Activated CD4-positive, alpha-beta memory T cell treated with anti-CD3 and anti-CD28 coated beads, Interleukin-2, amount 10 ng/mL, durations not matched to agents 7 days and 5 days (primary cell): ENCODE measurements at regions not wholly inside any gene's neighbourhood (a gene's known extent, or its start where the extent isn't known, plus 50 kb on each side); places are given as distances from the start of the nearest gene placed in this dataset.

Source experiments
- CTCF ChIA-PET: fragments of 350-600 bp; sonication (Branson Sonifier 250); formaldehyde crosslinking; loops from one replicate; lab custom pipeline; 2021; ENCODE audit warnings: antibody characterized with exemption, inconsistent platforms; lab: Charles Lee
- POLR2A ChIA-PET: fragments of 350-600 bp; sonication (Branson Sonifier 250); formaldehyde crosslinking; loops from one replicate; lab custom pipeline; 2021; ENCODE audit warnings: antibody characterized with exemption; lab: Charles Lee
- DNase-seq: peaks from one replicate; pipeline ENCODE4 v3.0.0-alpha.2; 2020
- H3K27ac Mint-ChIP-seq: one replicate; pipeline ENCODE4 v1.8.0; 2021; ENCODE audit warnings: mild to moderate bottlenecking, mixed read lengths
- H3K27me3 Mint-ChIP-seq: one replicate; pipeline ENCODE4 v1.8.0; 2021; ENCODE audit warnings: mixed read lengths
- H3K36me3 Mint-ChIP-seq: one replicate; pipeline ENCODE4 v1.8.0; 2021; ENCODE audit warnings: low read depth, mixed read lengths
- H3K4me1 Mint-ChIP-seq: one replicate; pipeline ENCODE4 v1.8.0; 2021; ENCODE audit warnings: mixed read lengths
- H3K4me3 Mint-ChIP-seq: one replicate; pipeline ENCODE4 v1.8.0; 2021; ENCODE audit warnings: mild to moderate bottlenecking, mixed read lengths
- H3K9me3 Mint-ChIP-seq: one replicate; pipeline ENCODE4 v1.8.0; 2021; ENCODE audit warnings: mixed read lengths

GRCh38 chr6:106000935-106001334 is 85.2 kb upstream of the PRDM1 start:
- no peak overlapping the region for H3K27ac Mint-ChIP-seq
- H3K36me3 Mint-ChIP-seq = peaks cover 7% of the 10 kb centered on the region
- ChIA-PET POLR2A (interaction anchor here (1.0 kb wide), 1 partner anchor 9 kb away, joined by 4 read pairs; no protein-coding TSS in a partner anchor), CTCF (no interaction called here)
- peaks cover 9% of the 10 kb centered on the region for H3K27me3 Mint-ChIP-seq
- H3K9me3 Mint-ChIP-seq = no peaks in the 10 kb centered on the region
- H3K4me1 Mint-ChIP-seq = peaks cover 23% of the 10 kb centered on the region
- DNase-seq = no peak
- H3K4me3 Mint-ChIP-seq = no peak overlapping the region

GRCh38 chr6:105997482-105997881 is 88.7 kb upstream of the PRDM1 start:
- H3K9me3 Mint-ChIP-seq = no peaks in the 10 kb centered on the region
- ChIA-PET CTCF (no interaction called here), POLR2A (interaction anchor here (10.2 kb wide), 1 partner anchor 17 kb away, joined by 323 read pairs; no protein-coding TSS in a partner anchor)
- H3K4me1 Mint-ChIP-seq = peaks cover 40% of the 10 kb centered on the region
- H3K36me3 Mint-ChIP-seq = no peaks in the 10 kb centered on the region
- H3K4me3 Mint-ChIP-seq = no peak overlapping the region
- peaks cover 7% of the 10 kb centered on the region for H3K27me3 Mint-ChIP-seq
- no peak for DNase-seq
- H3K27ac Mint-ChIP-seq = no peak overlapping the region

GRCh38 chr6:105995391-105995865 is 90.7 kb upstream of the PRDM1 start:
- ChIA-PET CTCF (interaction anchor here (1.1 to 6.7 kb wide), 9 partner anchors 13 to 511 kb away, joined by 3 to 80 read pairs (median 7); partner anchors contain the start of gene PRDM1), POLR2A (interaction anchor here (0.7 to 10.2 kb wide), 19 partner anchors 15 to 512 kb away, joined by 3 to 323 read pairs (median 5); partner anchors contain the start of genes ATG5 and PRDM1)
- peaks cover 4% of the 10 kb centered on the region for H3K27me3 Mint-ChIP-seq
- peaks cover 52% of the 10 kb centered on the region for H3K4me1 Mint-ChIP-seq
- peak overlapping the region; percentile 87 for H3K4me3 Mint-ChIP-seq
- peak overlapping the region; percentile 74 for H3K27ac Mint-ChIP-seq
- H3K9me3 Mint-ChIP-seq = no peaks in the 10 kb centered on the region
- DNase-seq = no peak
- peaks cover 1% of the 10 kb centered on the region for H3K36me3 Mint-ChIP-seq

- POLR2A ChIA-PET = interaction anchor here (0.7 to 10.2 kb wide), 28 partner anchors 9 to 541 kb away, joined by 3 to 323 read pairs (median 6); partner anchors contain the start of genes ATG5 and PRDM1
- Mint-ChIP-seq H3K4me1 (peaks cover 58% of the 10 kb centered on the region), H3K36me3 (peaks cover 4% of the 10 kb centered on the region)
Measured at GRCh38 chr6:105994591-105995390, 91.3 kb upstream of the PRDM1 start.

GRCh38 chr6:105994118-105994590 is 92.0 kb upstream of the PRDM1 start:
- Mint-ChIP-seq H3K36me3 (peaks cover 4% of the 10 kb centered on the region), H3K4me3 (peak overlapping the region; percentile 87), H3K4me1 (peaks cover 62% of the 10 kb centered on the region), H3K9me3 (no peaks in the 10 kb centered on the region), H3K27me3 (peaks cover 5% of the 10 kb centered on the region), H3K27ac (peak overlapping the region; percentile 74)
- CTCF ChIA-PET = interaction anchor here (0.8 to 6.7 kb wide), 18 partner anchors 9 to 261 kb away, joined by 3 to 80 read pairs (median 6); partner anchors contain the start of gene PRDM1
- POLR2A ChIA-PET = interaction anchor here (0.9 to 10.2 kb wide), 26 partner anchors 10 to 591 kb away, joined by 3 to 323 read pairs (median 6); partner anchors contain the start of genes ATG5, PRDM1 and PREP
- DNase-seq = peak; percentile 72

More at GRCh38 chr6:105994591-105995390, 91.3 kb upstream of the PRDM1 start:
- Mint-ChIP-seq H3K9me3 (no peaks in the 10 kb centered on the region), H3K27ac (peak overlapping the region; percentile 74), H3K27me3 (peaks cover 5% of the 10 kb centered on the region), H3K4me3 (peak overlapping the region; percentile 87)
- peak; percentile 65 for DNase-seq
- CTCF ChIA-PET = interaction anchor here (1.0 to 6.7 kb wide), 17 partner anchors 9 to 511 kb away, joined by 3 to 80 read pairs (median 6); partner anchors contain the start of gene PRDM1

DNA sequence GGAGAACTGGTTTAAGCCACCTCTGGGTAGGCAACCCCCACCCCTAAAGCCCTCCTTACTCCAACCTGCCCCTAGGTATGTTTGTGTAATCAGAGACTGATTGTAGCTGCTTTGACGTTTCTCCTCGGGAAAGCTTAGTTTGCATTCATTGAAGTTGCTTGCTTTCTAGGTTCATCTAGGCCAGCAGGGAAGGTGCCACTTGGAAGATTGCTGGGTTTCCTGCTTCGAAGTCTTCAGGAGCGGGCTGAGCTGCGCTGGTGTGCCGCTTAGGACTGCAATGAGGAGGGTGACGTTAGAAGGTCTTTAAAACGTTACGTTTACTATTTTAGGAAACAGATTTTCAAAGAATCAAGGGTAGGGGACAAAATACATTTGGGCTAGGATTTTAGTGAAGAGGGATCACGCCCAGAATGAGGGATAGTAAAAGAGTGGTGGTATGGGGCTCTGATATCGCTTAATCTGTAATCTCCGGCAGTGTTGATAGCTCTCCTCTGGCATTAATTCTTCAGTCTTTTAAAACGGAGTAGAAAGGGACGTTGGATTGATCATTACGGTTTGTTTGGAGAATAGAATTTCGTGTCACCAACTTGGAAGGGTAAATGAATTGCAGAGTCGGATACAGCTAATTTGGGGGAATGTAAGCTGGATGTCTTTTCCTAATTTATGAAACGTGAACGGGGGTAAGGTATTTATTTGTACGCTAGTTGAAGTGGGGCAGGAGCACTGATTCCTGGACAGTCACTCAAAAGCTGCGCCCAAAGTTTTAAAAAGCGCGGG is 92.6 kb upstream of the PRDM1 start:
- Mint-ChIP-seq H3K4me3 (peak overlapping the region; percentile 87), H3K27ac (peak overlapping the region; percentile 74), H3K36me3 (peaks cover 4% of the 10 kb centered on the region), H3K27me3 (peaks cover 5% of the 10 kb centered on the region), H3K9me3 (no peaks in the 10 kb centered on the region), H3K4me1 (peaks cover 62% of the 10 kb centered on the region)
- ChIA-PET CTCF (interaction anchor here (0.8 to 6.7 kb wide), 21 partner anchors 10 to 508 kb away, joined by 3 to 80 read pairs (median 6); partner anchors contain the start of gene PRDM1), POLR2A (interaction anchor here (1.1 to 10.2 kb wide), 37 partner anchors 10 to 591 kb away, joined by 3 to 323 read pairs (median 6); partner anchors contain the start of genes ATG5, PRDM1 and PREP)
- no peak for DNase-seq

GRCh38 chr6:105992315-105992961 is 93.7 kb upstream of the PRDM1 start:
- DNase-seq = peak; percentile 92
- H3K36me3 Mint-ChIP-seq = peaks cover 4% of the 10 kb centered on the region
- ChIA-PET POLR2A (interaction anchor here (0.6 to 10.2 kb wide), 42 partner anchors 8 to 529 kb away, joined by 3 to 323 read pairs (median 4); partner anchors contain the start of genes ATG5 and PRDM1), CTCF (interaction anchor here (0.6 to 6.7 kb wide), 15 partner anchors 10 to 570 kb away, joined by 3 to 80 read pairs (median 6); partner anchors contain the start of gene PRDM1)
- H3K4me3 Mint-ChIP-seq = peak overlapping the region; percentile 87
- peak overlapping the region; percentile 74 for H3K27ac Mint-ChIP-seq
- H3K4me1 Mint-ChIP-seq = peaks cover 70% of the 10 kb centered on the region
- H3K27me3 Mint-ChIP-seq = peaks cover 5% of the 10 kb centered on the region
- no peaks in the 10 kb centered on the region for H3K9me3 Mint-ChIP-seq

- peak overlapping the region; percentile 87 for H3K4me3 Mint-ChIP-seq
- DNase-seq = peak; percentile 46
- peaks cover 74% of the 10 kb centered on the region for H3K4me1 Mint-ChIP-seq
- H3K27ac Mint-ChIP-seq = peak overlapping the region; percentile 74
- H3K27me3 Mint-ChIP-seq = peaks cover 5% of the 10 kb centered on the region
- peaks cover 8% of the 10 kb centered on the region for H3K36me3 Mint-ChIP-seq
- ChIA-PET CTCF (interaction anchor here (0.6 to 6.7 kb wide), 13 partner anchors 9 to 570 kb away, joined by 3 to 80 read pairs (median 7); partner anchors contain the start of gene PRDM1), POLR2A (interaction anchor here (0.6 to 10.2 kb wide), 39 partner anchors 9 to 530 kb away, joined by 3 to 323 read pairs (median 4); partner anchors contain the start of genes ATG5 and PRDM1)
- H3K9me3 Mint-ChIP-seq = no peaks in the 10 kb centered on the region
Measured at GRCh38 chr6:105991561-105992314, 94.4 kb upstream of the PRDM1 start.

- Mint-ChIP-seq H3K4me1 (peaks cover 74% of the 10 kb centered on the region), H3K36me3 (peaks cover 11% of the 10 kb centered on the region), H3K27me3 (peaks cover 2% of the 10 kb centered on the region), H3K9me3 (no peaks in the 10 kb centered on the region), H3K4me3 (peak overlapping the region; percentile 26), H3K27ac (no peak overlapping the region)
- DNase-seq = no peak
- CTCF ChIA-PET = interaction anchor here (1.0 to 6.7 kb wide), 3 partner anchors 7 to 559 kb away, joined by 3 to 80 read pairs (median 5); partner anchors contain the start of gene PRDM1
- POLR2A ChIA-PET = interaction anchor here (1.1 to 10.2 kb wide), 6 partner anchors 9 to 322 kb away, joined by 3 to 323 read pairs (median 83); partner anchors contain the start of gene PRDM1
Measured at GRCh38 chr6:105990151-105990550, 96.0 kb upstream of the PRDM1 start.

DNA sequence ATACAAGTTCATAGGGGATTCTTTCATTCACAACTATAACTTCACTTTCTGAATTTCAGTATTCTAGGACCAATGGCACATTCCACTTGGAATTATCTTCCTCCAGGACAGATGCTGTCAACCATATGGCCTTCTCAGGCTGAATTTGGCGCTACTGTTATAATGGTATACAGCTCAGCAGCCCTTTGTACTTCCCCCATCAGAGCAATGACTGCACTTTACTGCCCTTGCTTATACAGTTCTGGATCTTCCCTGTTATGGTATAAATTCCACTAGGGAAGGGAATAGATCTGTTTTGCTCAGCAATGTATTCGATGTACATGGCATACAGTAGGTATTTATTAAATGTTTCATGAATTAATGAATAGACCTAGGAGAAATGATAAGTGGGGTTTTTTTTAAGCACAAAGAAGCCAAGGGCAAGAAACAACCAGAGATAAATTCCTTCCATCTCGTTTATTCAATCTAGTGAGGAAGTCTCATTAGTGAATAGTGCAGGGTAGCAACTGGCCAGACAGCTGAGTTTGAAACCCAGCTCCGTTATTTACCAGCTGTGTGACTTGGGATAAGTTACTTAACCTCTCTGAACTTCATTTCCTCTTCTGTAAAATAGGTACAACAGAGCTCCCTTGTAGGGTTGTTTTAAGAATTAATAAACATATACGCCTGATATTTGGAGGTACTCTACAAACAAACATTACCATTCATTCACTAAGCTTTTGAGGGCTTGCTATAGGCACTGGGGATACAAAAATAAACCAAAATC is 97.1 kb upstream of the PRDM1 start:
- Mint-ChIP-seq H3K36me3 (peaks cover 19% of the 10 kb centered on the region), H3K9me3 (no peaks in the 10 kb centered on the region), H3K4me3 (no peak overlapping the region), H3K4me1 (peaks cover 80% of the 10 kb centered on the region), H3K27me3 (peaks cover 2% of the 10 kb centered on the region), H3K27ac (no peak overlapping the region)
- POLR2A ChIA-PET = interaction anchor here (7.2 to 10.2 kb wide), 3 partner anchors 8 to 112 kb away, joined by 131 to 323 read pairs (median 156); partner anchors contain the start of gene PRDM1
- DNase-seq = no peak
- CTCF ChIA-PET = interaction anchor here (1.0 kb wide), 1 partner anchor 97 kb away, joined by 3 read pairs; the partner anchor contains the start of gene PRDM1
